H9 (cell line): ENCODE measurements at regions not wholly inside any gene's neighbourhood (a gene's known extent, or its start where the extent isn't known, plus 50 kb on each side); places are given as distances from the start of the nearest gene placed in this dataset.

ENCODE experiments used
- DNase-seq: peaks from one replicate; pipeline ENCODE4 v3.0.0-alpha.2; 2017
- H2AFZ ChIP-seq: one replicate; pipeline ENCODE4 v1.6.1; 2013; ENCODE audit warnings: mild to moderate bottlenecking, low read length, control low read depth, moderate library complexity
- H2AK5ac ChIP-seq: 2 replicates; pipeline ENCODE4 v1.6.1; 2013; ENCODE audit warnings: low read length, control low read depth, mixed read lengths; ENCODE audit not compliant: insufficient read length
- H2BK120ac ChIP-seq: one replicate; pipeline ENCODE4 v1.6.1; 2013; ENCODE audit warnings: low read depth, mild to moderate bottlenecking, low read length, control low read depth, inconsistent platforms; ENCODE audit not compliant: poor library complexity, severe bottlenecking
- H2BK12ac ChIP-seq: 2 replicates; pipeline ENCODE4 v1.6.1; 2013; ENCODE audit warnings: low read length, control low read depth, mixed read lengths, low read depth; ENCODE audit not compliant: insufficient read length
- H2BK15ac ChIP-seq: 2 replicates; pipeline ENCODE4 v1.6.1; 2013; ENCODE audit warnings: low read depth, low read length, control low read depth
- H2BK20ac ChIP-seq: one replicate; pipeline ENCODE4 v1.6.1; 2013; ENCODE audit warnings: low read depth, mild to moderate bottlenecking, low read length, control low read depth, inconsistent platforms; ENCODE audit not compliant: poor library complexity, severe bottlenecking
- H2BK5ac ChIP-seq: 2 replicates; pipeline ENCODE4 v1.6.1; 2013; ENCODE audit warnings: low read length, control low read depth, mixed read lengths; ENCODE audit not compliant: insufficient read length
- H3K14ac ChIP-seq: 2 replicates; pipeline ENCODE4 v1.6.1; 2013; ENCODE audit warnings: low read length, control low read depth; ENCODE audit not compliant: insufficient read depth
- H3K18ac ChIP-seq: 2 replicates; pipeline ENCODE4 v1.6.1; 2013; ENCODE audit warnings: low read depth, mild to moderate bottlenecking, mixed read lengths, low read length, control low read depth; ENCODE audit not compliant: insufficient read length
- H3K23ac ChIP-seq: 2 replicates; pipeline ENCODE4 v1.6.1; 2013; ENCODE audit warnings: low read length, control low read depth, mixed read lengths, low read depth; ENCODE audit not compliant: insufficient read length
- H3K23me2 ChIP-seq: 2 replicates; pipeline ENCODE4 v1.6.1; 2013; ENCODE audit warnings: low read depth, mild to moderate bottlenecking, mixed read lengths, low read length, control low read depth; ENCODE audit not compliant: insufficient read length, poor library complexity, severe bottlenecking
- H3K27ac ChIP-seq: 2 replicates; pipeline ENCODE4 v1.5.1; 2013; ENCODE audit warnings: low read length, control low read depth, mixed read lengths, low read depth; ENCODE audit not compliant: insufficient read length
- H3K27me3 ChIP-seq: 2 replicates; pipeline ENCODE4 v1.6.1; 2013; ENCODE audit warnings: low read length, control low read depth, inconsistent platforms; ENCODE audit not compliant: insufficient read depth
- H3K4ac ChIP-seq: 2 replicates; pipeline ENCODE4 v1.6.1; 2013; ENCODE audit warnings: low read depth, mild to moderate bottlenecking, control low read depth, inconsistent platforms, low read length, moderate library complexity
- H3K4me1 ChIP-seq: 2 replicates; pipeline ENCODE4 v1.6.1; 2013; ENCODE audit warnings: low read length, control low read depth, inconsistent platforms; ENCODE audit not compliant: insufficient read depth
- H3K4me2 ChIP-seq: 2 replicates; pipeline ENCODE4 v1.6.1; 2013; ENCODE audit warnings: low read length, control low read depth, mixed read lengths; ENCODE audit not compliant: insufficient read length, insufficient read depth
- H3K56ac ChIP-seq: 2 replicates; pipeline ENCODE4 v1.6.1; 2013; ENCODE audit warnings: low read depth, mild to moderate bottlenecking, mixed read lengths, low read length, control low read depth; ENCODE audit not compliant: insufficient read length
- H3K79me1 ChIP-seq: 2 replicates; pipeline ENCODE4 v1.6.1; 2013; ENCODE audit warnings: low read depth, mild to moderate bottlenecking, moderate library complexity, low read length, control low read depth, inconsistent platforms; ENCODE audit not compliant: insufficient read depth, poor library complexity, severe bottlenecking
- H3K79me2 ChIP-seq: 2 replicates; pipeline ENCODE4 v1.6.1; 2013; ENCODE audit warnings: low read length, control low read depth, inconsistent platforms; ENCODE audit not compliant: insufficient read depth
- H3K9ac ChIP-seq: 2 replicates; pipeline ENCODE4 v1.6.1; 2013; ENCODE audit warnings: low read length, control low read depth, mixed read lengths; ENCODE audit not compliant: insufficient read length; ENCODE audit errors: extremely low read depth
- H3K9me3 ChIP-seq: one replicate; pipeline ENCODE4 v1.6.1; 2013; ENCODE audit warnings: low read depth, low read length, inconsistent platforms; ENCODE audit not compliant: control insufficient read depth
- H3T11ph ChIP-seq: one replicate; pipeline ENCODE4 v1.6.1; 2013; ENCODE audit warnings: mild to moderate bottlenecking, low read length, control low read depth, inconsistent platforms
- H4K20me1 ChIP-seq: one replicate; pipeline ENCODE4 v1.6.1; 2013; ENCODE audit not compliant: control insufficient read depth, insufficient read length, insufficient read depth
- H4K5ac ChIP-seq: 2 replicates; pipeline ENCODE4 v1.6.1; 2013; ENCODE audit warnings: low read depth, mild to moderate bottlenecking, mixed read lengths, low read length, control low read depth; ENCODE audit not compliant: insufficient read length
- H4K8ac ChIP-seq: replicated peaks from 2 replicates; pipeline ENCODE4 v1.6.1; 2013; ENCODE audit warnings: low read length, control low read depth, mixed read lengths, low read depth; ENCODE audit not compliant: insufficient read length
- H4K91ac ChIP-seq: 2 replicates; pipeline ENCODE4 v1.6.1; 2013; ENCODE audit warnings: low read depth, mild to moderate bottlenecking, moderate library complexity, mixed read lengths, low read length, control low read depth; ENCODE audit not compliant: insufficient read length
- H3K27ac Mint-ChIP-seq, 3 experiments: 2 replicates in 2 of 3; 3 replicates in 1 of 3; pipeline ENCODE4 v1.8.0; 2020 to 2021; ENCODE audit warnings: mixed read lengths in 3 of 3, mild to moderate bottlenecking in 1 of 3, moderate library complexity in 1 of 3
- H3K27me3 Mint-ChIP-seq: 2 replicates; pipeline ENCODE4 v1.8.0; 2021; ENCODE audit warnings: low read depth, mild to moderate bottlenecking, moderate library complexity, mixed read lengths
- H3K36me3 Mint-ChIP-seq, 3 experiments: 2 replicates in 2 of 3; 3 replicates in 1 of 3; pipeline ENCODE4 v1.8.0; 2020 to 2021; ENCODE audit warnings: low read depth in 3 of 3, mixed read lengths in 3 of 3; ENCODE audit not compliant: insufficient read depth in 1 of 3
- H3K4me1 Mint-ChIP-seq, 2 experiments: 2 replicates each; pipeline ENCODE4 v1.8.0; 2020; ENCODE audit warnings: mixed read lengths in 2 of 2
- H3K4me3 Mint-ChIP-seq, 2 experiments: 2 replicates in 1 of 2; 3 replicates in 1 of 2; pipeline ENCODE4 v1.8.0; 2020 to 2021; ENCODE audit warnings: mild to moderate bottlenecking in 2 of 2, mixed read lengths in 2 of 2, moderate library complexity in 1 of 2
- H3K9me3 Mint-ChIP-seq, 2 experiments: 2 replicates in 1 of 2; 3 replicates in 1 of 2; pipeline ENCODE4 v1.8.0; 2020; ENCODE audit warnings: mild to moderate bottlenecking in 2 of 2, mixed read lengths in 2 of 2, moderate library complexity in 1 of 2
- CTCF ChIP-seq: fragments of 200-600 bp; sonication (generic); conservative IDR thresholded peaks from 3 replicates; pipeline ENCODE4 v1.8.0; 2021; ENCODE audit warnings: antibody characterized with exemption, mild to moderate bottlenecking
- WGBS: extraction: QIAGEN DNeasy Blood & Tissue Kit; methylation state at CpG from one replicate; pipeline ENCODE4 v1.1.7; 2013; ENCODE audit warnings: missing lambda C conversion rate, low lambda C conversion rate, mixed read lengths; ENCODE audit not compliant: insufficient read length; ENCODE audit errors: extremely low coverage; 5-methylcytosine and 5-hydroxymethylcytosine counted together

- Mint-ChIP-seq H3K4me3 (no peak overlapping the region), H3K9me3 (no peaks in the 10 kb centered on the region), H3K27me3 (peaks cover 2% of the 10 kb centered on the region; the same call in 1 of the 2 replicates), H3K4me1 (peaks cover 13 to 20% of the 10 kb centered on the region in 2 experiments), H3K27ac (no peak overlapping the region), H3K36me3 (no peaks in the 10 kb centered on the region; a peak in 1 of 7 replicates)
- no peak for DNase-seq
- WGBS, result no CpG with 5 or more reads among the region's 1 CpG
- Histone ChIP-seq H2BK15ac (no peak overlapping the region), H3K4me1 (no peaks in the 10 kb centered on the region), H3K9ac (no peak overlapping the region), H3K27me3 (no peaks in the 10 kb centered on the region), H3K79me1 (no peaks in the 10 kb centered on the region), H2BK12ac (no peak overlapping the region), H2BK120ac (no peak overlapping the region), H3K9me3 (no peaks in the 10 kb centered on the region), H3K4ac (no peak overlapping the region), H2AFZ (no peak overlapping the region), H3K27ac (no peak overlapping the region), H3K23ac (no peak overlapping the region), H4K5ac (no peak overlapping the region), H3K18ac (no peak overlapping the region), H3K4me2 (no peak overlapping the region), H3K23me2 (no peaks in the 10 kb centered on the region), H2BK5ac (no peak overlapping the region), H2AK5ac (no peak overlapping the region), H4K20me1 (no peaks in the 10 kb centered on the region), H4K8ac (no peak overlapping the region), H3K14ac (no peak overlapping the region), H3K56ac (no peak overlapping the region), H3T11ph (no peak overlapping the region), H3K79me2 (no peaks in the 10 kb centered on the region), H2BK20ac (no peak overlapping the region), H4K91ac (no peak overlapping the region)
- TF ChIP-seq CTCF, result no peak
Measured at GRCh38 chr16:58793366-58793765, 59.2 kb upstream of the GOT2 start.
